HEK293T (cell line): ENCODE measurements at regions not wholly inside any gene's neighbourhood (a gene's known extent, or its start where the extent isn't known, plus 50 kb on each side); places are given as distances from the start of the nearest gene placed in this dataset.

Experiments used
- CTCF ChIA-PET: fragments of 350-600 bp; formaldehyde crosslinking; extraction: SDS; loops from one replicate; lab custom pipeline; 2021; ENCODE audit warnings: antibody characterized with exemption, inconsistent platforms; lab: Yijun Ruan, JAX
- POLR2A ChIA-PET: fragments of 350-600 bp; formaldehyde crosslinking; extraction: SDS; loops from one replicate; lab custom pipeline; 2020; ENCODE audit warnings: antibody characterized with exemption, inconsistent platforms; lab: Yijun Ruan, JAX
- DNase-seq: peaks from one replicate; pipeline ENCODE4 v3.0.0; 2012; ENCODE audit warnings: mixed read lengths; ENCODE audit errors: extremely low spot score
- ARNT ChIP-seq: fragments of 450-650 bp; IDR thresholded peaks from 2 replicates; pipeline ENCODE4 v1.6.1; 2017; ENCODE audit warnings: mild to moderate bottlenecking
- BHLHE40 ChIP-seq: fragments of 450-650 bp; IDR thresholded peaks from 2 replicates; pipeline ENCODE4 v1.6.1; 2016; ENCODE audit warnings: mild to moderate bottlenecking, moderate library complexity, borderline replicate concordance
- CTBP1 ChIP-seq: fragments of 450-650 bp; IDR thresholded peaks from 2 replicates; pipeline ENCODE4 v1.6.1; 2016; ENCODE audit warnings: borderline replicate concordance
- ELF4 ChIP-seq: fragments of 450-650 bp; IDR thresholded peaks from 2 replicates; pipeline ENCODE4 v1.6.1; 2017; ENCODE audit warnings: antibody characterized with exemption
- FOXA1 ChIP-seq: fragments of 450-650 bp; IDR thresholded peaks from 2 replicates; pipeline ENCODE4 v1.6.1; 2016; ENCODE audit warnings: mild to moderate bottlenecking
- FOXK2 ChIP-seq: fragments of 450-650 bp; IDR thresholded peaks from 2 replicates; pipeline ENCODE4 v1.6.1; 2016; ENCODE audit warnings: mild to moderate bottlenecking
- FOXM1 ChIP-seq: fragments of 450-650 bp; IDR thresholded peaks from 2 replicates; pipeline ENCODE4 v1.6.1; 2017; ENCODE audit warnings: mild to moderate bottlenecking, borderline replicate concordance
- HDGF ChIP-seq: fragments of 450-650 bp; IDR thresholded peaks from 2 replicates; pipeline ENCODE4 v1.6.1; 2017; ENCODE audit warnings: antibody characterized with exemption, borderline replicate concordance
- L3MBTL2 ChIP-seq: fragments of 450-650 bp; conservative IDR thresholded peaks from 2 replicates; pipeline ENCODE4 v1.6.1; 2016; ENCODE audit warnings: mild to moderate bottlenecking
- LEF1 ChIP-seq: fragments of 450-650 bp; IDR thresholded peaks from 2 replicates; pipeline ENCODE4 v1.6.1; 2017; ENCODE audit warnings: mild to moderate bottlenecking, borderline replicate concordance
- NFRKB ChIP-seq: fragments of 450-650 bp; IDR thresholded peaks from 2 replicates; pipeline ENCODE4 v1.6.1; 2016; ENCODE audit warnings: mild to moderate bottlenecking, moderate library complexity
- PKNOX1 ChIP-seq: fragments of 450-650 bp; IDR thresholded peaks from 2 replicates; pipeline ENCODE4 v1.6.1; 2016
- SP1 ChIP-seq: fragments of 450-650 bp; IDR thresholded peaks from 2 replicates; pipeline ENCODE4 v1.6.1; 2017
- SUZ12 ChIP-seq: fragments of 450-650 bp; IDR thresholded peaks from 2 replicates; pipeline ENCODE4 v1.6.1; 2016; ENCODE audit warnings: mild to moderate bottlenecking
- TARDBP ChIP-seq: fragments of 450-650 bp; IDR thresholded peaks from 2 replicates; pipeline ENCODE4 v1.6.1; 2016
- ZNF384 ChIP-seq: fragments of 450-650 bp; IDR thresholded peaks from 2 replicates; pipeline ENCODE4 v1.6.1; 2016

GRCh38 chr10:64271508-64271907, 750.3 kb downstream of the REEP3 start:
- ChIA-PET CTCF (no interaction called here), POLR2A (no interaction called here)
- no peak for TF ChIP-seq FOXA1
- no peak for TF ChIP-seq LEF1
- no peak for TF ChIP-seq SP1
- no peak for TF ChIP-seq NFRKB
- TF ChIP-seq TARDBP = no peak
- no peak for TF ChIP-seq ZNF384
- TF ChIP-seq SUZ12 = no peak
- TF ChIP-seq FOXM1 = no peak
- TF ChIP-seq ARNT = no peak
- TF ChIP-seq ELF4 = no peak
- no peak for TF ChIP-seq FOXK2
- no peak for TF ChIP-seq CTBP1
- no peak for TF ChIP-seq BHLHE40
- TF ChIP-seq HDGF = no peak
- DNase-seq = no peak

DNA sequence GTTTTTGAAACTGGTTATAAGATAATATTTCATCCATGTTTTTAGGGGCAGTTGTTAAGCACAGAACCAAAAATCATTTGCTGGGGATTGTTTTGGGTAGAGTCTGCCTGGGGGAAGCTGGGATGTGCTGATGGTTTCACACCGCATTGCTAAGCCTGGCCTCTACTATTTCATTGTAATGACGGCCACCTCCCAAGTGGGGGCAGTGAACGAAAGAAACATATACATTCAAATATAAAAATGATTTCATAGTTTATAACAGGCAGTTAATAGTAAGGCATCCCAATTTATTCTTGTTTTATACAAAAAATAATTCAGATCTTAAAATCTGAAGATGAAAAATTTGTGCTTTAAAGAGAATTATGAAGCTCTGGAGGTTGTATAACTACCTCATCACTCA, 750.8 kb downstream of the REEP3 start:
- ChIA-PET POLR2A (no interaction called here), CTCF (no interaction called here)
- TF ChIP-seq BHLHE40 = no peak
- no peak for TF ChIP-seq ZNF384
- DNase-seq = no peak

DNA sequence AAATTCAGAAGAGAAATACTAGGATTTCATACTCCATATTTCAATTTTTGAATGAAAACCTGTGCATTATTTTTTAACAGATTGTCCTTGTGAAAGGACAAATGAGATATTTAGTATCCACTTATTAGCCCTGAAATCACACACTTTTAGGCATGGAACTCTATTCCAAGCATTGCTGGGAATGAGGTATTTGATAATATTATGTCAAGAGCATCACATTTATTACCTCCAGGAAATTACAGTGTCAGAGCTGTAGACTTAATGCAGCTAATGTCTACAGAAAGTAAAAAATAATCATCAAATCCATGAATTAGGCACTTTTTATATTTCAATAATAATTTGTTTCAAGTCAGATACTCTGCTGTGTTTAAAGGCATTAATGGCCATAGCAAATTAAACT, 753.8 kb downstream of the REEP3 start:
- POLR2A ChIA-PET = no interaction called here
- CTCF ChIA-PET = no interaction called here
- no peak for TF ChIP-seq LEF1
- TF ChIP-seq ELF4 = no peak
- no peak for TF ChIP-seq CTBP1
- TF ChIP-seq FOXM1 = no peak
- DNase-seq = no peak

GRCh38 chr10:64275774-64276173, 754.6 kb downstream of the REEP3 start:
- ChIA-PET POLR2A (no interaction called here), CTCF (no interaction called here)

GRCh38 chr10:64277536-64277935, 756.3 kb downstream of the REEP3 start:
- POLR2A ChIA-PET = no interaction called here

More at GRCh38 chr10:64275774-64276173, 754.6 kb downstream of the REEP3 start:
- no peak for DNase-seq
- TF ChIP-seq BHLHE40 = no peak
- TF ChIP-seq L3MBTL2 = no peak
- no peak for TF ChIP-seq ELF4
- no peak for TF ChIP-seq ZNF384
- TF ChIP-seq LEF1 = no peak
- TF ChIP-seq TARDBP = no peak
- no peak for TF ChIP-seq FOXA1
- TF ChIP-seq NFRKB = no peak
- no peak for TF ChIP-seq SP1
- no peak for TF ChIP-seq FOXK2
- TF ChIP-seq CTBP1 = no peak
- TF ChIP-seq ARNT = no peak
- no peak for TF ChIP-seq PKNOX1
- no peak for TF ChIP-seq HDGF
- TF ChIP-seq SUZ12 = no peak
- TF ChIP-seq FOXM1 = no peak

DNA sequence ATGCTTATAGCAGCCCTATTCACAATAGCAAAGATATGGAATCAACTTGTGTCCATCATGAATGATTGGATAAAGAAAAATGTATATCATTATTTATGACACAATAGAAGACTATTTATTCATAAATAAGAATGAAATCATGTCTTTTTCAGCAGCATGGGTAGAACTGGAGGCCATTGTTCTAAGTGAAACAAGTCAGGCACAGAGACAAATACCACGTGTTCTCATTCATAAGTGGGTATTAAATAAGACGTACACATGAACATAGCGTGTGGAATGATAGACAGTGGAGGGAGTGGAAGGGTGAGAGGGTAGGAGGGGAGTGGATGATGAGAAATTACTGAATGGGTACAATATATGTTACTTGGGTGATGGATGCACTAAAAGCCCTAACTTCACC, 762.4 kb downstream of the REEP3 start:
- ChIA-PET CTCF (no interaction called here), POLR2A (no interaction called here)
- no peak for TF ChIP-seq ARNT
- TF ChIP-seq NFRKB = no peak
- no peak for TF ChIP-seq FOXM1
- no peak for TF ChIP-seq SP1
- no peak for TF ChIP-seq L3MBTL2
- no peak for TF ChIP-seq FOXK2
- TF ChIP-seq CTBP1 = no peak
- no peak for TF ChIP-seq PKNOX1
- TF ChIP-seq FOXA1 = no peak
- DNase-seq = no peak

More at GRCh38 chr10:64277536-64277935, 756.3 kb downstream of the REEP3 start:
- TF ChIP-seq BHLHE40 (no peak), HDGF (no peak), TARDBP (no peak), CTBP1 (no peak), FOXA1 (no peak), FOXM1 (no peak), L3MBTL2 (no peak), FOXK2 (no peak), ZNF384 (no peak), SP1 (no peak), NFRKB (no peak)
- CTCF ChIA-PET = no interaction called here
- no peak for DNase-seq

DNA sequence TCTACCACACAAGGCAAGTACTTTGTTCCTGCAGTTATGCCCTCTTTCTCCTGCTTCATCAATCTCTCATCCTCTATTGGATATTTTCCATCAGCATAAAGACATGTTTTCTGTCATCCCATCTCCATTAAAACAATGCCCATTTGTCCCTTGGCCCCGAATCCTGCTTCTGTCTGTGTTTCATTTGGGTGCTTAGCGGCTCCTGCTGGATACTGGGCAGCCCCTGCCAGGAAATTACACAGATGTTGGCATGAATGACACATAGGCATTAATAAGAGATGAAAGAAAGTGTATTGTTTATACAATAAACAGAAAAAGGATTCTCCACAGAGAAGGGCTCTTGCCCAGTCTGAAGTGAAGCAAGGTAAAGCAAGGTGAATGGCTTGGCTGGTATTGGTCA, 765.3 kb downstream of the REEP3 start:
- TF ChIP-seq FOXM1 = no peak
- POLR2A ChIA-PET = no interaction called here
- CTCF ChIA-PET = no interaction called here
- DNase-seq = no peak

GRCh38 chr10:64288404-64288803, 767.2 kb downstream of the REEP3 start:
- POLR2A ChIA-PET = no interaction called here
- CTCF ChIA-PET = no interaction called here
- TF ChIP-seq SP1 = no peak
- no peak for TF ChIP-seq FOXA1
- no peak for DNase-seq
